SU-DHL-6 (cell line): ENCODE measurements at regions not wholly inside any gene's neighbourhood (a gene's known extent, or its start where the extent isn't known, plus 50 kb on each side); places are given as distances from the start of the nearest gene placed in this dataset.

Experiments
- EZH2phosphoT487 ChIP-seq: fragments of 200-600 bp; sonication (generic), shearing (Covaris generic); conservative IDR thresholded peaks from 2 replicates; pipeline ENCODE4 v1.6.1; 2018; ENCODE audit warnings: mild to moderate bottlenecking, antibody characterized with exemption, low read length, moderate library complexity, mixed read lengths
- TF ChIP-seq, protein P1 (sequence below): fragments of 200-600 bp; sonication (generic); IDR thresholded peaks from one replicate; pipeline ENCODE4 v1.5.1; 2017; ENCODE audit warnings: antibody characterized with exemption, mild to moderate bottlenecking, low read length, moderate library complexity; ENCODE audit not compliant: insufficient read depth, poor library complexity, severe bottlenecking

GRCh38 chr4:173919861-173920260, 363.6 kb downstream of the FBXO8 start:
- TF ChIP-seq, protein P1, sequence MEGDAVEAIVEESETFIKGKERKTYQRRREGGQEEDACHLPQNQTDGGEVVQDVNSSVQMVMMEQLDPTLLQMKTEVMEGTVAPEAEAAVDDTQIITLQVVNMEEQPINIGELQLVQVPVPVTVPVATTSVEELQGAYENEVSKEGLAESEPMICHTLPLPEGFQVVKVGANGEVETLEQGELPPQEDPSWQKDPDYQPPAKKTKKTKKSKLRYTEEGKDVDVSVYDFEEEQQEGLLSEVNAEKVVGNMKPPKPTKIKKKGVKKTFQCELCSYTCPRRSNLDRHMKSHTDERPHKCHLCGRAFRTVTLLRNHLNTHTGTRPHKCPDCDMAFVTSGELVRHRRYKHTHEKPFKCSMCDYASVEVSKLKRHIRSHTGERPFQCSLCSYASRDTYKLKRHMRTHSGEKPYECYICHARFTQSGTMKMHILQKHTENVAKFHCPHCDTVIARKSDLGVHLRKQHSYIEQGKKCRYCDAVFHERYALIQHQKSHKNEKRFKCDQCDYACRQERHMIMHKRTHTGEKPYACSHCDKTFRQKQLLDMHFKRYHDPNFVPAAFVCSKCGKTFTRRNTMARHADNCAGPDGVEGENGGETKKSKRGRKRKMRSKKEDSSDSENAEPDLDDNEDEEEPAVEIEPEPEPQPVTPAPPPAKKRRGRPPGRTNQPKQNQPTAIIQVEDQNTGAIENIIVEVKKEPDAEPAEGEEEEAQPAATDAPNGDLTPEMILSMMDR: no peak
- TF ChIP-seq EZH2phosphoT487: no peak
